ENCODE measurements at regions not wholly inside any gene's neighbourhood (a gene's known extent, or its start where the extent isn't known, plus 50 kb on each side); places are given as distances from the start of the nearest gene placed in this dataset.

DNA sequence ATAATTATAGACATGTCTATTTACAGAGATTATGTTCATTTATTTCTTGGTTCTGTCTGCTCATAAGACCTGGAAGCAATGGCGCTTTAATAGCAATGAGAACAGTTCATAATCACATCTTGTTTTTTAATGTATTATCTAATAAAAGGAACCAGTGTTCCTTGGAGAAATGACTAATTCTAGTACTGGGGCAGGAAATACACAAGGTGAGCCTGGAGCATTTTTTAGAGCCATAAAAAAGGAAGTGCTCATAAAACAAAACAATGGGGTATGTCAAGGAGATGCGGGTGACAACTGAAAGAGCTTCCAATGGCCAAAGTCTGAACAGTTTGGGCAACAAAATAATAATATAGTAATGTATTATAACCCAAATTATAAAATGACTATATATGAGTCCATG is 531.9 kb upstream of the CHD1 start:
- intact Hi-C loops (cut with DNase I) = no loop called here
- no peak overlapping the region for H3K9ac ChIP-seq (ENCODE audit: low read depth in 2 of 2, low read length in 2 of 2)
- H3K27ac ChIP-seq = no peak overlapping the region
- H3K36me3 ChIP-seq = no peaks in the 10 kb centered on the region
- DNase-seq = no peak
- H3K4me3 ChIP-seq = no peak overlapping the region
- no peaks in the 10 kb centered on the region for H3K9me3 ChIP-seq
- no peaks in the 10 kb centered on the region for H3K4me1 ChIP-seq
- TF ChIP-seq, protein P1, sequence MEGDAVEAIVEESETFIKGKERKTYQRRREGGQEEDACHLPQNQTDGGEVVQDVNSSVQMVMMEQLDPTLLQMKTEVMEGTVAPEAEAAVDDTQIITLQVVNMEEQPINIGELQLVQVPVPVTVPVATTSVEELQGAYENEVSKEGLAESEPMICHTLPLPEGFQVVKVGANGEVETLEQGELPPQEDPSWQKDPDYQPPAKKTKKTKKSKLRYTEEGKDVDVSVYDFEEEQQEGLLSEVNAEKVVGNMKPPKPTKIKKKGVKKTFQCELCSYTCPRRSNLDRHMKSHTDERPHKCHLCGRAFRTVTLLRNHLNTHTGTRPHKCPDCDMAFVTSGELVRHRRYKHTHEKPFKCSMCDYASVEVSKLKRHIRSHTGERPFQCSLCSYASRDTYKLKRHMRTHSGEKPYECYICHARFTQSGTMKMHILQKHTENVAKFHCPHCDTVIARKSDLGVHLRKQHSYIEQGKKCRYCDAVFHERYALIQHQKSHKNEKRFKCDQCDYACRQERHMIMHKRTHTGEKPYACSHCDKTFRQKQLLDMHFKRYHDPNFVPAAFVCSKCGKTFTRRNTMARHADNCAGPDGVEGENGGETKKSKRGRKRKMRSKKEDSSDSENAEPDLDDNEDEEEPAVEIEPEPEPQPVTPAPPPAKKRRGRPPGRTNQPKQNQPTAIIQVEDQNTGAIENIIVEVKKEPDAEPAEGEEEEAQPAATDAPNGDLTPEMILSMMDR (IDR thresholded peaks at IDR 0.05) = no peak
- no peaks in the 10 kb centered on the region for H3K27me3 ChIP-seq

DNA sequence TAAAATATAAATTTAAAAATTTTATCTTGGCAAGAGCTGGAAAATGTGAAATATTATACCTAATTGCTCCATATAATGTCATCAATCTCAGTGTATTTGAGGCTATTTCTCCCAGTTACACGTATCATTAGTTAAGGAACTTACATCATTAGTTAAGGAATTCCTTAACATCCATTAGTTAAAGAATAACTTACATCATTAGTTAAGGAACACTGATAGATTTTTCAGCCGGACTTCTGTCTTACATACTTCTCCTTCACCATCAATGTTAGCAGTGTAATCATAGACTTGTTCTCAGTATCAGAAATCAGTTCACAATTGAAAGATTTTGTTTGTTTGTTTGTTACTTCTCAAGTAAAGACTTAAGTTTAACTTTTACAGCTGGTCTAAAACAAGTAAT is 524.4 kb upstream of the CHD1 start:
- TF ChIP-seq, protein P1 (IDR thresholded peaks at IDR 0.05) = no peak

DNA sequence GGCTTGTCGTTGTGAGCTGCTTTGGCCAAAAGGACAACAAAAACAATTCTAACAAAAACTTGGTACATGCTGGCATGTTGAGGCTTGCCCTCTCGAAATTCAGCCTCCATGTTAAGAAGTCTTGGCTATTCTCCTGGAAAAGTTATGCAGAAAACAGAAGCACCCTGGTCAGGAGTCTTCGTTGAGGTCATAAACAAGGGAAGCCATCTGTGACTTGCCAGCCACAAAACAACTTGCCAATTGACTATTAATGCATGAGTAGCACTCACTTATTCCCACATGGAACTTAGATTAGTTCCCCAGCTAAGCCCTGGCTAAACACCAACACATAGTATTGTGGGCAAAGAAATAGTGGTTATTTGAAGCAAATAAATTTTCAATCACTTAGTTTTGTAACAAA is 521.0 kb upstream of the CHD1 start:
- no peaks in the 10 kb centered on the region for H3K9me3 ChIP-seq
- H3K4me3 ChIP-seq = no peak overlapping the region
- no peak overlapping the region for H3K27ac ChIP-seq
- H3K9ac ChIP-seq (ENCODE audit: low read depth in 2 of 2, low read length in 2 of 2) = no peak overlapping the region
- no peak for DNase-seq
- H3K4me1 ChIP-seq = no peaks in the 10 kb centered on the region
- intact Hi-C loops (cut with DNase I) = no loop called here
- TF ChIP-seq, protein P1 (IDR thresholded peaks at IDR 0.05) = no peak
- H3K36me3 ChIP-seq = no peaks in the 10 kb centered on the region
- H3K27me3 ChIP-seq = no peaks in the 10 kb centered on the region

More for the DNA sequence above, 524.4 kb upstream of the CHD1 start:
- no peak overlapping the region for H3K4me3 ChIP-seq
- DNase-seq = no peak
- H3K4me1 ChIP-seq = no peaks in the 10 kb centered on the region
- H3K9me3 ChIP-seq = no peaks in the 10 kb centered on the region
- no peaks in the 10 kb centered on the region for H3K36me3 ChIP-seq
- intact Hi-C loops (cut with DNase I) = no loop called here
- H3K27me3 ChIP-seq = no peaks in the 10 kb centered on the region
- H3K27ac ChIP-seq = no peak overlapping the region
- H3K9ac ChIP-seq (ENCODE audit: low read depth in 2 of 2, low read length in 2 of 2) = no peak overlapping the region

DNA sequence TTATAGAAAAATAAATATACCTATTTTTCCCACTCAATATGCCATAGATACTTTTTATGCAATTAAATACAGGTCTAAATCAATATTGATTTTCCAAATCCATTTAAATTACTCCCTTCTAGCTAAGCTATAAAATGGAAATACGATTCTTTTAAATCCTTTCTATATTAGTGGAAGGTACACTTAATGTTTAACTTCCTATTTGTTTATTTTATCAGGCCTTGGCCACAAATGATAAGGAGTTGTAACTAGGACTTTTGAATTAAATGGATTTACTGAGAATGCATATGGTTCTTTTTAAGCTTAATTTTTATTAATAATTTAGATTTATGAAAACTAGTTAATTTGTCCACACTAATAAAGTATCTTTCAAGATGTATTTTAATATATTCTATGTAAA is 517.0 kb upstream of the CHD1 start:
- H3K9me3 ChIP-seq = no peaks in the 10 kb centered on the region
- no peaks in the 10 kb centered on the region for H3K36me3 ChIP-seq
- H3K27me3 ChIP-seq = no peaks in the 10 kb centered on the region
- TF ChIP-seq, protein P1 (IDR thresholded peaks at IDR 0.05) = no peak
- no peak overlapping the region for H3K27ac ChIP-seq
- no peak overlapping the region for H3K4me3 ChIP-seq
- no peaks in the 10 kb centered on the region for H3K4me1 ChIP-seq
- intact Hi-C loops (cut with DNase I) = no loop called here
- no peak overlapping the region for H3K9ac ChIP-seq (ENCODE audit: low read depth in 2 of 2, low read length in 2 of 2)
- DNase-seq = no peak

DNA sequence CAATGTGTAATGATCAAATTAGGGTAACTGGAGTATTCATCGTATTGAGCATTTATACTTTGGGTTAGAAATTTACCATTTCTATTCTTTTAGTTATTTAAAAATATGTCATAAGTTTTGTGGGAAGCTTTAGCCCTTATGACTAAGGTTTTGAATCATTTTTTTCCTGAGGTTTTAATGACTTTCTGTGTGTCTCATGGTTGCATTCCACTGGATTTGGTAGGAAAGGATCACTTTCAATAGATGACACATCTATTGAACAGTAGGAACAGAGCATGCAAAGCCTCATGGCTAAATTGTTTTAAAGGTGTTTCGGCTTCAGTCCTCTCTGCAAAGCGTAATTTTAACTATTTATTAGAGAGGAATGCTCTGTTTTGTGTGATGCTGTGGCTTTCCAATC is 512.4 kb upstream of the CHD1 start:
- Histone ChIP-seq H3K27me3 (no peaks in the 10 kb centered on the region), H3K9ac (ENCODE audit: low read depth in 2 of 2, low read length in 2 of 2) (no peak overlapping the region), H3K9me3 (no peaks in the 10 kb centered on the region), H3K27ac (no peak overlapping the region), H3K4me3 (no peak overlapping the region), H3K4me1 (no peaks in the 10 kb centered on the region), H3K36me3 (no peaks in the 10 kb centered on the region)
- no peak for DNase-seq
- TF ChIP-seq, protein P1 (IDR thresholded peaks at IDR 0.05) = no peak
- intact Hi-C loops (cut with DNase I) = no loop called here

DNA sequence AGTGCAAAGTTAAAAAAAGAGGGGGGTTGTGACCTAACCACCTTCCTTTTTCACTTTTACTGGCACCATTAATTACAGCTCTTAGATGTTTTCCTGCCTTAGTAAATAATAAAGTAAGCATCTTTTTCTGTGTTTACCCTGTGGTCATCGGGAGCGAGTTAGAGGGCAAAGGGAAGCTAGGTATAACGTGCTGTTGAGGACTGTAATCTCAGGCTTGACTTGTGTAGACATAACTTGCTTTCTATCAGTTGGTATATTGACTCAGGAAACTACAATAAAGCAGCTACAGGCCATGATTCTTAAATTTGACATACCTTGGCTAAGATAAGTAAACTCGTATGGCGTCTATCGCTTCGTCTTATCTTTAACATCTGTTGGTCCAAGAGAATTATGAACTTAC is 509.8 kb upstream of the CHD1 start:
- no peaks in the 10 kb centered on the region for H3K27me3 ChIP-seq

More for the DNA sequence above, 509.8 kb upstream of the CHD1 start:
- no peak overlapping the region for H3K9ac ChIP-seq (ENCODE audit: low read depth in 2 of 2, low read length in 2 of 2)
- intact Hi-C loops (cut with DNase I) = no loop called here
- H3K36me3 ChIP-seq = no peaks in the 10 kb centered on the region
- no peak for DNase-seq
- no peak overlapping the region for H3K4me3 ChIP-seq
- no peak overlapping the region for H3K27ac ChIP-seq
- H3K9me3 ChIP-seq = no peaks in the 10 kb centered on the region
- TF ChIP-seq, protein P1 (IDR thresholded peaks at IDR 0.05) = no peak
- H3K4me1 ChIP-seq = no peaks in the 10 kb centered on the region
